ENCODE measurements at regions not wholly inside any gene's neighbourhood (a gene's known extent, or its start where the extent isn't known, plus 50 kb on each side); places are given as distances from the start of the nearest gene placed in this dataset.

- H3K4me3 ChIP-seq (ENCODE audit: low read depth, low read length): no peak overlapping the region
- no peak for DNase-seq (ENCODE audit: low read depth)
- TF ChIP-seq CTCF (IDR thresholded peaks at IDR 0.05; ENCODE audit: insufficient read depth, low read depth, low read length, missing control alignments): no peak
Observed at GRCh38 chr5:155529362-155529761, 515.8 kb downstream of the KIF4B start.

GRCh38 chr5:155530046-155530445 is 516.5 kb downstream of the KIF4B start:
- no peak for DNase-seq (ENCODE audit: low read depth)
- TF ChIP-seq CTCF (IDR thresholded peaks at IDR 0.05; ENCODE audit: insufficient read depth, low read depth, low read length, missing control alignments): no peak
- no peak overlapping the region for H3K4me3 ChIP-seq (ENCODE audit: low read depth, low read length)

GRCh38 chr5:155532621-155533311 is 519.2 kb downstream of the KIF4B start:
- DNase-seq (ENCODE audit: low read depth): no peak
- no peak for TF ChIP-seq CTCF (IDR thresholded peaks at IDR 0.05; ENCODE audit: insufficient read depth, low read depth, low read length, missing control alignments)
- H3K4me3 ChIP-seq (ENCODE audit: low read depth, low read length): no peak overlapping the region

GRCh38 chr5:155540000-155540595 is 526.5 kb downstream of the KIF4B start:
- H3K4me3 ChIP-seq (ENCODE audit: low read depth, low read length): no peak overlapping the region
- no peak for TF ChIP-seq CTCF (IDR thresholded peaks at IDR 0.05; ENCODE audit: insufficient read depth, low read depth, low read length, missing control alignments)
- no peak for DNase-seq (ENCODE audit: low read depth)

- DNase-seq (ENCODE audit: low read depth): no peak
- TF ChIP-seq CTCF (IDR thresholded peaks at IDR 0.05; ENCODE audit: insufficient read depth, low read depth, low read length, missing control alignments): no peak
- H3K4me3 ChIP-seq (ENCODE audit: low read depth, low read length): no peak overlapping the region
Observed at GRCh38 chr5:155546075-155546474, 532.5 kb downstream of the KIF4B start.

GRCh38 chr5:155554500-155554899 is 540.9 kb downstream of the KIF4B start:
- no peak for TF ChIP-seq CTCF (IDR thresholded peaks at IDR 0.05; ENCODE audit: insufficient read depth, low read depth, low read length, missing control alignments)
- H3K4me3 ChIP-seq (ENCODE audit: low read depth, low read length): no peak overlapping the region
- no peak for DNase-seq (ENCODE audit: low read depth)

GRCh38 chr5:155556222-155556621 is 542.7 kb downstream of the KIF4B start:
- no peak overlapping the region for H3K4me3 ChIP-seq (ENCODE audit: low read depth, low read length)
- no peak for TF ChIP-seq CTCF (IDR thresholded peaks at IDR 0.05; ENCODE audit: insufficient read depth, low read depth, low read length, missing control alignments)
- no peak for DNase-seq (ENCODE audit: low read depth)

Data from GM12865 (cell line).